GM12878 (cell line): ENCODE measurements at regions not wholly inside any gene's neighbourhood (a gene's known extent, or its start where the extent isn't known, plus 50 kb on each side); places are given as distances from the start of the nearest gene placed in this dataset.

Source experiments
- BCL11A ChIP-seq: IDR thresholded peaks from 2 replicates; pipeline ENCODE4 v1.6.1; 2011; ENCODE audit warnings: low read depth, low read length
- EP300 ChIP-seq, 2 experiments: fragments of 150-350 bp in 1 of 2; IDR thresholded peaks; 2 replicates each; pipeline ENCODE4 v1.6.1; 2011 to 2012; ENCODE audit warnings: low read depth in 2 of 2, low read length in 2 of 2, borderline replicate concordance in 1 of 2, improper control_type of control experiment in 1 of 2, inconsistent platforms in 1 of 2; ENCODE audit not compliant: control insufficient read depth in 1 of 2
- EZH2 ChIP-seq: IDR thresholded peaks from 2 replicates; pipeline ENCODE4 v1.6.1; 2012; ENCODE audit warnings: low read depth, mild to moderate bottlenecking, control low read depth, inconsistent platforms, low read length, borderline replicate concordance; ENCODE audit not compliant: control insufficient read depth
- HDAC2 ChIP-seq: fragments of 200-600 bp; sonication (generic); IDR thresholded peaks from 2 replicates; pipeline ENCODE4 v1.6.1; 2017
- MEF2A ChIP-seq: IDR thresholded peaks from 2 replicates; pipeline ENCODE4 v1.6.1; 2011; ENCODE audit warnings: low read depth, mild to moderate bottlenecking, low read length, moderate library complexity; ENCODE audit not compliant: insufficient read depth
- MTA2 ChIP-seq: fragments of 450-650 bp; IDR thresholded peaks from 2 replicates; pipeline ENCODE4 v1.6.1; 2016; ENCODE audit warnings: low read depth, mild to moderate bottlenecking, moderate library complexity
- MYC ChIP-seq: IDR thresholded peaks from 2 replicates; pipeline ENCODE4 v1.6.1; 2011; ENCODE audit warnings: mild to moderate bottlenecking, low read length, moderate library complexity, inconsistent platforms; ENCODE audit not compliant: insufficient read depth, insufficient replicate concordance, insufficient read length, severe bottlenecking
- PBX3 ChIP-seq: IDR thresholded peaks from 2 replicates; pipeline ENCODE4 v1.6.1; 2011; ENCODE audit warnings: mild to moderate bottlenecking, low read depth, low read length, moderate library complexity; ENCODE audit not compliant: insufficient replicate concordance
- POLR2A ChIP-seq: IDR thresholded peaks from 2 replicates; pipeline ENCODE4 v1.6.1; 2011; ENCODE audit warnings: low read depth, mild to moderate bottlenecking, low read length
- TF ChIP-seq, protein P1 (sequence below), 3 experiments: IDR thresholded peaks in 2 of 3; conservative IDR thresholded peaks in 1 of 3; 2 replicates each; pipeline ENCODE4 v1.5.1; 2011; ENCODE audit warnings: low read depth in 3 of 3, low read length in 3 of 3, mild to moderate bottlenecking in 3 of 3, control low read depth in 2 of 3, moderate library complexity in 2 of 3, inconsistent platforms in 1 of 3, mixed read lengths in 1 of 3; ENCODE audit not compliant: control insufficient read depth in 2 of 3, insufficient read depth in 1 of 3; ENCODE audit errors: extremely low read depth in 1 of 3
- TF ChIP-seq, protein P2 (sequence below): IDR thresholded peaks from 2 replicates; pipeline ENCODE4 v1.6.1; 2012; ENCODE audit warnings: low read depth, low read length, improper control_type of control experiment
- TF ChIP-seq, protein P3 (sequence below): fragments of 450-650 bp; formaldehyde crosslinking; IDR thresholded peaks from 2 replicates; pipeline ENCODE4 v1.5.0; 2022; ENCODE audit warnings: mild to moderate bottlenecking, missing genetic modification characterization

GRCh38 chr3:1613962-1614361, 484.7 kb upstream of the CNTN4 start:
- TF ChIP-seq, protein P1, sequence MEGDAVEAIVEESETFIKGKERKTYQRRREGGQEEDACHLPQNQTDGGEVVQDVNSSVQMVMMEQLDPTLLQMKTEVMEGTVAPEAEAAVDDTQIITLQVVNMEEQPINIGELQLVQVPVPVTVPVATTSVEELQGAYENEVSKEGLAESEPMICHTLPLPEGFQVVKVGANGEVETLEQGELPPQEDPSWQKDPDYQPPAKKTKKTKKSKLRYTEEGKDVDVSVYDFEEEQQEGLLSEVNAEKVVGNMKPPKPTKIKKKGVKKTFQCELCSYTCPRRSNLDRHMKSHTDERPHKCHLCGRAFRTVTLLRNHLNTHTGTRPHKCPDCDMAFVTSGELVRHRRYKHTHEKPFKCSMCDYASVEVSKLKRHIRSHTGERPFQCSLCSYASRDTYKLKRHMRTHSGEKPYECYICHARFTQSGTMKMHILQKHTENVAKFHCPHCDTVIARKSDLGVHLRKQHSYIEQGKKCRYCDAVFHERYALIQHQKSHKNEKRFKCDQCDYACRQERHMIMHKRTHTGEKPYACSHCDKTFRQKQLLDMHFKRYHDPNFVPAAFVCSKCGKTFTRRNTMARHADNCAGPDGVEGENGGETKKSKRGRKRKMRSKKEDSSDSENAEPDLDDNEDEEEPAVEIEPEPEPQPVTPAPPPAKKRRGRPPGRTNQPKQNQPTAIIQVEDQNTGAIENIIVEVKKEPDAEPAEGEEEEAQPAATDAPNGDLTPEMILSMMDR (IDR thresholded peaks at IDR 0.05 in 2 of 3, conservative IDR thresholded peaks at IDR 0.05 in 1 of 3; ENCODE audit: control insufficient read depth in 2 of 3, extremely low read depth in 1 of 3, insufficient read depth in 1 of 3, low read depth in 3 of 3, low read length in 3 of 3): no peak
- TF ChIP-seq, protein P2, sequence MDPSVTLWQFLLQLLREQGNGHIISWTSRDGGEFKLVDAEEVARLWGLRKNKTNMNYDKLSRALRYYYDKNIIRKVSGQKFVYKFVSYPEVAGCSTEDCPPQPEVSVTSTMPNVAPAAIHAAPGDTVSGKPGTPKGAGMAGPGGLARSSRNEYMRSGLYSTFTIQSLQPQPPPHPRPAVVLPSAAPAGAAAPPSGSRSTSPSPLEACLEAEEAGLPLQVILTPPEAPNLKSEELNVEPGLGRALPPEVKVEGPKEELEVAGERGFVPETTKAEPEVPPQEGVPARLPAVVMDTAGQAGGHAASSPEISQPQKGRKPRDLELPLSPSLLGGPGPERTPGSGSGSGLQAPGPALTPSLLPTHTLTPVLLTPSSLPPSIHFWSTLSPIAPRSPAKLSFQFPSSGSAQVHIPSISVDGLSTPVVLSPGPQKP: no peak
- TF ChIP-seq HDAC2: no peak
- no peak for TF ChIP-seq POLR2A
- TF ChIP-seq, protein P3, sequence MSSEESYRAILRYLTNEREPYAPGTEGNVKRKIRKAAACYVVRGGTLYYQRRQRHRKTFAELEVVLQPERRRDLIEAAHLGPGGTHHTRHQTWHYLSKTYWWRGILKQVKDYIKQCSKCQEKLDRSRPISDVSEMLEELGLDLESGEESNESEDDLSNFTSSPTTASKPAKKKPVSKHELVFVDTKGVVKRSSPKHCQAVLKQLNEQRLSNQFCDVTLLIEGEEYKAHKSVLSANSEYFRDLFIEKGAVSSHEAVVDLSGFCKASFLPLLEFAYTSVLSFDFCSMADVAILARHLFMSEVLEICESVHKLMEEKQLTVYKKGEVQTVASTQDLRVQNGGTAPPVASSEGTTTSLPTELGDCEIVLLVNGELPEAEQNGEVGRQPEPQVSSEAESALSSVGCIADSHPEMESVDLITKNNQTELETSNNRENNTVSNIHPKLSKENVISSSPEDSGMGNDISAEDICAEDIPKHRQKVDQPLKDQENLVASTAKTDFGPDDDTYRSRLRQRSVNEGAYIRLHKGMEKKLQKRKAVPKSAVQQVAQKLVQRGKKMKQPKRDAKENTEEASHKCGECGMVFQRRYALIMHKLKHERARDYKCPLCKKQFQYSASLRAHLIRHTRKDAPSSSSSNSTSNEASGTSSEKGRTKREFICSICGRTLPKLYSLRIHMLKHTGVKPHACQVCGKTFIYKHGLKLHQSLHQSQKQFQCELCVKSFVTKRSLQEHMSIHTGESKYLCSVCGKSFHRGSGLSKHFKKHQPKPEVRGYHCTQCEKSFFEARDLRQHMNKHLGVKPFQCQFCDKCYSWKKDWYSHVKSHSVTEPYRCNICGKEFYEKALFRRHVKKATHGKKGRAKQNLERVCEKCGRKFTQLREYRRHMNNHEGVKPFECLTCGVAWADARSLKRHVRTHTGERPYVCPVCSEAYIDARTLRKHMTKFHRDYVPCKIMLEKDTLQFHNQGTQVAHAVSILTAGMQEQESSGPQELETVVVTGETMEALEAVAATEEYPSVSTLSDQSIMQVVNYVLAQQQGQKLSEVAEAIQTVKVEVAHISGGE (CRISPR knock-in tag): no peak
- no peak for TF ChIP-seq EP300 (IDR thresholded peaks at IDR 0.05; ENCODE audit: borderline replicate concordance in 1 of 2, control insufficient read depth in 1 of 2, low read depth in 2 of 2, low read length in 2 of 2)
- no peak for TF ChIP-seq MTA2
- TF ChIP-seq BCL11A: no peak
- no peak for TF ChIP-seq PBX3
- no peak for TF ChIP-seq EZH2
- TF ChIP-seq MEF2A: no peak
- TF ChIP-seq MYC: no peak
